ENCODE measurements at regions not wholly inside any gene's neighbourhood (a gene's known extent, or its start where the extent isn't known, plus 50 kb on each side); places are given as distances from the start of the nearest gene placed in this dataset.

GRCh38 chr3:117399311-117400078 lies 689.9 kb downstream of the TUSC7 start:
- H3K4me3 ChIP-seq (ENCODE audit: low read depth, low read length): no peak overlapping the region
- TF ChIP-seq, protein P1, sequence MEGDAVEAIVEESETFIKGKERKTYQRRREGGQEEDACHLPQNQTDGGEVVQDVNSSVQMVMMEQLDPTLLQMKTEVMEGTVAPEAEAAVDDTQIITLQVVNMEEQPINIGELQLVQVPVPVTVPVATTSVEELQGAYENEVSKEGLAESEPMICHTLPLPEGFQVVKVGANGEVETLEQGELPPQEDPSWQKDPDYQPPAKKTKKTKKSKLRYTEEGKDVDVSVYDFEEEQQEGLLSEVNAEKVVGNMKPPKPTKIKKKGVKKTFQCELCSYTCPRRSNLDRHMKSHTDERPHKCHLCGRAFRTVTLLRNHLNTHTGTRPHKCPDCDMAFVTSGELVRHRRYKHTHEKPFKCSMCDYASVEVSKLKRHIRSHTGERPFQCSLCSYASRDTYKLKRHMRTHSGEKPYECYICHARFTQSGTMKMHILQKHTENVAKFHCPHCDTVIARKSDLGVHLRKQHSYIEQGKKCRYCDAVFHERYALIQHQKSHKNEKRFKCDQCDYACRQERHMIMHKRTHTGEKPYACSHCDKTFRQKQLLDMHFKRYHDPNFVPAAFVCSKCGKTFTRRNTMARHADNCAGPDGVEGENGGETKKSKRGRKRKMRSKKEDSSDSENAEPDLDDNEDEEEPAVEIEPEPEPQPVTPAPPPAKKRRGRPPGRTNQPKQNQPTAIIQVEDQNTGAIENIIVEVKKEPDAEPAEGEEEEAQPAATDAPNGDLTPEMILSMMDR (conservative IDR thresholded peaks at IDR 0.05; ENCODE audit: low read depth, low read length): no peak
- no peak for DNase-seq (ENCODE audit: low read depth)

GRCh38 chr3:117400303-117400702 lies 690.7 kb downstream of the TUSC7 start:
- TF ChIP-seq, protein P1 (conservative IDR thresholded peaks at IDR 0.05; ENCODE audit: low read depth, low read length): no peak
- no peak overlapping the region for H3K4me3 ChIP-seq (ENCODE audit: low read depth, low read length)
- no peak for DNase-seq (ENCODE audit: low read depth)

DNA sequence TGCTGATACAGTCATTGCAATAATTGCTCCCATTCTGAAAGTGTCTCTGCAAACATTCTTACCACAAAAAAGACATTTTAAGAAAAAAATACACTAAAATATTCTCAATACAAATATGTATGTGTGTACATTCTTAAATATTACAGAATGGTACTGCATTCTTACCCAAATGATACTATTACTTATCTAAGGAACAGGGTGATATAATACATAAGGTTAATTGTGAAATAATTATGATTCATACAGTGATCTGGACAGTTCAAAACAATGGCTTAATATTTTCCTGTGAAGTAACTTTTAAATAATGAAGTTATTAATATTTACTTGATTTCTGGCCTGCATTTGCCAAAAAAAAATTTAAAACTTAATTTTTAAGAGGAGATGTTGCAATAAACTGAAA lies 694.6 kb downstream of the TUSC7 start:
- TF ChIP-seq, protein P1 (conservative IDR thresholded peaks at IDR 0.05; ENCODE audit: low read depth, low read length): no peak
- H3K4me3 ChIP-seq (ENCODE audit: low read depth, low read length): no peak overlapping the region
- no peak for DNase-seq (ENCODE audit: low read depth)

GRCh38 chr3:117404730-117405129 lies 695.2 kb downstream of the TUSC7 start:
- DNase-seq (ENCODE audit: low read depth): no peak
- H3K4me3 ChIP-seq (ENCODE audit: low read depth, low read length): no peak overlapping the region
- TF ChIP-seq, protein P1 (conservative IDR thresholded peaks at IDR 0.05; ENCODE audit: low read depth, low read length): no peak

DNA sequence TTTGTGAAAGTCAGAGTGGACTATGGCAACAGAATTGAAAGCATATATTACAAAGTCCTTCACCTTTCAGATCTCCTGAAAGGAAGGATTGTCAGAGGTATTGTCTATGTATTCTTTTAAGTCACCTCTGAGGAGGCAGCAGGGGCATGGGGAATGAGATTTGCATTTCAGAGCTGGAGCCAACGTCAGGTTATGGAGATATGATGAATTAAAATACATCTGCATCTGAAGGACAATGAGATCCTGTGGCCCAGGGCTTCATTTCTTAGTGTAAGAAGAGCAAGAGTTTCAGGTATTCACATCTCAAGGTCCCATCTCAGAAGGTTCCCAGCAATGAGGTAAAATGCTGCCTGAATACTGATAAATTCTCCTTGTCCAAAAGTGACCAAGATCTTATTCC lies 695.8 kb downstream of the TUSC7 start:
- no peak overlapping the region for H3K4me3 ChIP-seq (ENCODE audit: low read depth, low read length)
- TF ChIP-seq, protein P1 (conservative IDR thresholded peaks at IDR 0.05; ENCODE audit: low read depth, low read length): no peak
- no peak for DNase-seq (ENCODE audit: low read depth)

DNA sequence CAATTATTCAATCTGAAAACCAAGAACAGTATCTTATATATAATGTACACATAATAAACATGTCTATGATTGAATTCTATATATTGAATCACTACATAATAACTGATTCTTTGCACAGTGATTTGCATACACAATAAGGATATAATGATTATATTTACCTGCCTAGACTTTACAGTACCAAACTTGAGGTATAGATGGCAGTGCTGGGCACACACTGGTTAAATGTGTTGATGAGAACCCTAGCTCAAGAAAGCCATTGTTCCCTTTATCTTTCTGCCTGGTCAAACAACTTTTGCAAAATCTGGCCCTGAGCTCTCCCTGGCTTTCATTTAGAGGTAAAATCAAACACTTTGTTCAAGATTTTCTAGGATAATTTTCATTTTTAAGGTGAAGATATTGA lies 697.7 kb downstream of the TUSC7 start:
- no peak for DNase-seq (ENCODE audit: low read depth)
- TF ChIP-seq, protein P1 (conservative IDR thresholded peaks at IDR 0.05; ENCODE audit: low read depth, low read length): peak; percentile 63
- H3K4me3 ChIP-seq (ENCODE audit: low read depth, low read length): no peak overlapping the region

DNA sequence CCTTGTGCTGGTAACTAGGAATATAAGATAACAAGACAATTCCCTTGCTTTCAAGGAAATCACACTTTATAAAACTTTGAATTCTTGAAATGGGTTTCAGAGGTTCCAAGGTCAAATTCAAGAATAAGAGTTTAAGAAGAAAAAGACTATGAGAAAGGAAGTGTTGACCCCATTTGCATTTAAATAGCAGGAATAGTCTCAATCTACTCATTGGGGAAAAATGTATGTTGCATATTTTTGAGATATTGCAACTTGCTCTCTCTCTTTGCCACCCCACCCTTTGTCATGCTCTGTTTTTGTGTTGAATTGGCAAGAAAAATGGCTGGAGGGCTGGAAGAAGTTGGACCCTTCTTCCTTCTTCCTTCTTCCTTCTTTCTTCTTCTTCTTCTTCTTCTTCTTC lies 699.2 kb downstream of the TUSC7 start:
- no peak overlapping the region for H3K4me3 ChIP-seq (ENCODE audit: low read depth, low read length)
- DNase-seq (ENCODE audit: low read depth): no peak
- TF ChIP-seq, protein P1 (conservative IDR thresholded peaks at IDR 0.05; ENCODE audit: low read depth, low read length): no peak

Data from epithelial cell of proximal tubule (primary cell).